ENCODE measurements at regions not wholly inside any gene's neighbourhood (a gene's known extent, or its start where the extent isn't known, plus 50 kb on each side); places are given as distances from the start of the nearest gene placed in this dataset.

DNA sequence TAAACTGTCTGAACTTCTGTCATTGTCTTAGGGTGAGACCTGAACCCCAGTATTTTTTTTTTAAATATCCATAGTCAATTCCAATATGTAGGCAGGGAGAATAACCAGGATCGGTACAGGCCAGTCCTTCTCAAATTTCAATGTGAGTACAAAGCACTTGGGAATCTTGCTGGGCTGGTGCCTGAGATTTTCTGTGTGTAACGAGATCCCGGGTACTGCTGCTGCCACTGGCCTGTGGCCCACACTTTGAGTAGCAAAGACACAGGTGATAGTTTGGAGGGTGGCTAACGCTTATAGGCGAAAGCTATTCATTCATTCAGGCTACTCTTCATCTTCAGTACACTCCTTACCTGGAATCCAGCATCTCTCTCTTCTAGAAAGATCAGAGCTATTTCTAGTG lies 923.6 kb upstream of the TENM3 start:
- H3K9me3 Mint-ChIP-seq (ENCODE audit: unreplicated experiment), result no peaks in the 10 kb centered on the region

DNA sequence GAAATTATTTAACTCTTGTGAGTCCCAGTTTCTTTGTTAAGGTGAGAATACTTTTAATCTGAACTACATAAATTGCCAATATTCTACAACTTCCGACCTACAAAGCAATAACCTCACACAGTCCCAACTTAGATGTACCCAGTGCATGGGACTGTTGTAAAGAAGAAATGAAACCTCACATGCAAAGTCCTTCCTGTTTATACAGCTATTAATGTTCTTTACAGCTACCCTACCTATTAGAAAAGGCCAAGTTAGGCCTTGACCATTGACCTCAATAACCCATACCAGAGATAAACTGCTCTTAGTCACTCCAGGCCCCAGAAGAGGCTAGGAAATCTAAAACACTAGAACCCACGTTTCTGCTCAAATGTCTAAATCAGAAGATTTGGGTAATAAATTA lies 920.1 kb upstream of the TENM3 start:
- H3K27ac Mint-ChIP-seq (ENCODE audit: unreplicated experiment), result no peak overlapping the region
- TF ChIP-seq, protein P1, sequence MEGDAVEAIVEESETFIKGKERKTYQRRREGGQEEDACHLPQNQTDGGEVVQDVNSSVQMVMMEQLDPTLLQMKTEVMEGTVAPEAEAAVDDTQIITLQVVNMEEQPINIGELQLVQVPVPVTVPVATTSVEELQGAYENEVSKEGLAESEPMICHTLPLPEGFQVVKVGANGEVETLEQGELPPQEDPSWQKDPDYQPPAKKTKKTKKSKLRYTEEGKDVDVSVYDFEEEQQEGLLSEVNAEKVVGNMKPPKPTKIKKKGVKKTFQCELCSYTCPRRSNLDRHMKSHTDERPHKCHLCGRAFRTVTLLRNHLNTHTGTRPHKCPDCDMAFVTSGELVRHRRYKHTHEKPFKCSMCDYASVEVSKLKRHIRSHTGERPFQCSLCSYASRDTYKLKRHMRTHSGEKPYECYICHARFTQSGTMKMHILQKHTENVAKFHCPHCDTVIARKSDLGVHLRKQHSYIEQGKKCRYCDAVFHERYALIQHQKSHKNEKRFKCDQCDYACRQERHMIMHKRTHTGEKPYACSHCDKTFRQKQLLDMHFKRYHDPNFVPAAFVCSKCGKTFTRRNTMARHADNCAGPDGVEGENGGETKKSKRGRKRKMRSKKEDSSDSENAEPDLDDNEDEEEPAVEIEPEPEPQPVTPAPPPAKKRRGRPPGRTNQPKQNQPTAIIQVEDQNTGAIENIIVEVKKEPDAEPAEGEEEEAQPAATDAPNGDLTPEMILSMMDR (IDR thresholded peaks at IDR 0.05; ENCODE audit: unreplicated experiment), result no peak
- no peak overlapping the region for H3K4me3 Mint-ChIP-seq (ENCODE audit: unreplicated experiment)
- peaks cover 3% of the 10 kb centered on the region for H3K4me1 Mint-ChIP-seq (ENCODE audit: unreplicated experiment)
- no peaks in the 10 kb centered on the region for H3K36me3 Mint-ChIP-seq (ENCODE audit: low read depth, unreplicated experiment)
- H3K9me3 Mint-ChIP-seq (ENCODE audit: unreplicated experiment), result no peaks in the 10 kb centered on the region
- DNase-seq (ENCODE audit: low spot score), result no peak
- H3K27me3 Mint-ChIP-seq (ENCODE audit: unreplicated experiment), result peaks cover 1% of the 10 kb centered on the region

More for the DNA sequence above, 923.6 kb upstream of the TENM3 start:
- Mint-ChIP-seq H3K4me3 (ENCODE audit: unreplicated experiment) (no peak overlapping the region), H3K27ac (ENCODE audit: unreplicated experiment) (no peak overlapping the region), H3K27me3 (ENCODE audit: unreplicated experiment) (peaks cover 1% of the 10 kb centered on the region), H3K36me3 (ENCODE audit: low read depth, unreplicated experiment) (no peaks in the 10 kb centered on the region), H3K4me1 (ENCODE audit: unreplicated experiment) (peaks cover under 1% of the 10 kb centered on the region)
- TF ChIP-seq, protein P1 (IDR thresholded peaks at IDR 0.05; ENCODE audit: unreplicated experiment), result no peak
- DNase-seq (ENCODE audit: low spot score), result no peak

DNA sequence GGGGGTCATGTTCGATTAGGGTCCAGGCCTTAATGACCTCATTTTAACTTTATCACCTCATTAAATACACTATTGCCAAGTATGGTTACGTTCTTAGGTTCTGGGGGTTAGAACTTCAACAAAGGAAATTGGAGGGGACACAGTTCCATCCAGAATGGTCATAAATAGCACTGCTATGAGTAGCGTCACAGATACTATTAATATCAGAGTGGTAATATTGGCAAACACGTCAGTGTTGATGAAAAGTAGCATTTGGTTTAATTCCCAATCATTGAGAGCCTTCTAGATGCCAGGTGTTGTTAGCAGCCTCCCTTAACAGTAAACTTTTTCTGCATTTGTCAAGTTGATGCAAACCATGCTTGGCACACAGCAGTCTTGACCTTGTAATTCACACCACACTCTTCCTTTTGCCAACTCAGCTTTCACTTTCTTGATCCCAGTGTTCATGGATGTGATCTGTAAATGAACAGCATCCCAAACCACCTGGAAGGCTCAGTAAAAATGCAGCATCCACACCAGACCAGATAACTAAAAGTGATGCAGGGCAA lies 912.5 kb upstream of the TENM3 start:
- Mint-ChIP-seq H3K27ac (ENCODE audit: unreplicated experiment) (no peak overlapping the region), H3K36me3 (ENCODE audit: low read depth, unreplicated experiment) (no peaks in the 10 kb centered on the region), H3K4me3 (ENCODE audit: unreplicated experiment) (no peak overlapping the region), H3K4me1 (ENCODE audit: unreplicated experiment) (peaks cover 5% of the 10 kb centered on the region), H3K27me3 (ENCODE audit: unreplicated experiment) (no peaks in the 10 kb centered on the region), H3K9me3 (ENCODE audit: unreplicated experiment) (no peaks in the 10 kb centered on the region)
- DNase-seq (ENCODE audit: low spot score), result no peak
- TF ChIP-seq, protein P1 (IDR thresholded peaks at IDR 0.05; ENCODE audit: unreplicated experiment), result no peak

DNA sequence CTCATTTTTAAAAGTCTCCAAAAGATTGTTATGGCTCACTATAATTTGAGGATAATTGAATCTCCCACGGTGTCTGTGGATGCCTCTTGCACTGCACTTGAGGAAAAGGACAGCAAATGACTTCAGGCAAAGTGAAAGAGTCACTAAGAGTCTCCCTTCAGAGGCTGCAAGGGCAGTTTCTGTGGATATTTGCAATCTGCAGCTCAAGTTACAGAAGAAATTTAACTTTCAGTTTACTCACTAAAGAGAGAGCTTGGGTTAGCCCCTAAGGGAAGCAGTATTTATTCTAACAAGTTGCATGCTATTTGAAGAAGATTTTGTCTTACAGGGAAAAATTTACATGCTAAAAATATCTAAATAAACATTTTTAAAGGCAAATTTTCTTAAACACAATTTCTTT lies 912.0 kb upstream of the TENM3 start:
- no peak for DNase-seq (ENCODE audit: low spot score)
- Mint-ChIP-seq H3K4me3 (ENCODE audit: unreplicated experiment) (no peak overlapping the region), H3K27ac (ENCODE audit: unreplicated experiment) (no peak overlapping the region), H3K36me3 (ENCODE audit: low read depth, unreplicated experiment) (no peaks in the 10 kb centered on the region), H3K9me3 (ENCODE audit: unreplicated experiment) (no peaks in the 10 kb centered on the region), H3K27me3 (ENCODE audit: unreplicated experiment) (no peaks in the 10 kb centered on the region), H3K4me1 (ENCODE audit: unreplicated experiment) (peaks cover 5% of the 10 kb centered on the region)
- TF ChIP-seq, protein P1 (IDR thresholded peaks at IDR 0.05; ENCODE audit: unreplicated experiment), result no peak

DNA sequence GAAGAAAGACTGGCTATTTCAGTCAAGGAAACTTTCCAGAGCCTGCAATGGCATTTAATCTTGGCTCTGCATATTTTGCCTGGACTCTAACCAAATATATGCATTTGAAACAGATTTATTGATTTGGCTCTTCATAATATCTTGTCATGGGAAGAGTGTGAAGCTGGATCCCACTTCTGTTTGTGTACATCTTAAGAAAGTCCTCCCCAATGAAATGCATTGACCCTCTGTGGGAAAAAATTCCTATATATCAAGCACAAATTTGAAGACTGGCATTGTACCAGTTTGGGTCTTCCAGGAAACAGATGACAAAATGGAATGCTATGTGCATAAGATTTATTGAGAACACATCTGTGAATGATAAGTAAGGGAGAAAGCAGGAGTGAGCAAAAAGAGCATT lies 897.3 kb upstream of the TENM3 start:
- Mint-ChIP-seq H3K9me3 (ENCODE audit: unreplicated experiment) (no peaks in the 10 kb centered on the region), H3K27ac (ENCODE audit: unreplicated experiment) (no peak overlapping the region), H3K4me3 (ENCODE audit: unreplicated experiment) (no peak overlapping the region), H3K4me1 (ENCODE audit: unreplicated experiment) (peaks cover 3% of the 10 kb centered on the region), H3K36me3 (ENCODE audit: low read depth, unreplicated experiment) (no peaks in the 10 kb centered on the region), H3K27me3 (ENCODE audit: unreplicated experiment) (no peaks in the 10 kb centered on the region)
- TF ChIP-seq, protein P1 (IDR thresholded peaks at IDR 0.05; ENCODE audit: unreplicated experiment), result no peak
- no peak for DNase-seq (ENCODE audit: low spot score)

Measured in endothelial cell (in vitro differentiated cells).